GM10248 (cell line): ENCODE measurements at regions not wholly inside any gene's neighbourhood (a gene's known extent, or its start where the extent isn't known, plus 50 kb on each side); places are given as distances from the start of the nearest gene placed in this dataset.

Experiments
- CTCF ChIA-PET: fragments of 300-600 bp; sonication (Branson Sonifier 250); formaldehyde crosslinking; extraction: SDS; loops from one replicate; lab custom pipeline; 2021; ENCODE audit warnings: antibody characterized with exemption; lab: Yijun Ruan, JAX
- POLR2A ChIA-PET: fragments of 350-650 bp; sonication (Branson Sonifier 250); formaldehyde crosslinking; extraction: SDS; loops from one replicate; lab custom pipeline; 2020; ENCODE audit warnings: antibody characterized with exemption; lab: Yijun Ruan, JAX
- DNase-seq: peaks from one replicate; pipeline ENCODE4 v3.0.0; 2012; ENCODE audit errors: extremely low spot score
- TF ChIP-seq, protein P1 (sequence below): IDR thresholded peaks from 2 replicates; pipeline ENCODE4 v1.5.1; 2012; ENCODE audit warnings: mild to moderate bottlenecking, low read depth; ENCODE audit errors: extremely low read depth, missing control alignments, control extremely low read depth

DNA sequence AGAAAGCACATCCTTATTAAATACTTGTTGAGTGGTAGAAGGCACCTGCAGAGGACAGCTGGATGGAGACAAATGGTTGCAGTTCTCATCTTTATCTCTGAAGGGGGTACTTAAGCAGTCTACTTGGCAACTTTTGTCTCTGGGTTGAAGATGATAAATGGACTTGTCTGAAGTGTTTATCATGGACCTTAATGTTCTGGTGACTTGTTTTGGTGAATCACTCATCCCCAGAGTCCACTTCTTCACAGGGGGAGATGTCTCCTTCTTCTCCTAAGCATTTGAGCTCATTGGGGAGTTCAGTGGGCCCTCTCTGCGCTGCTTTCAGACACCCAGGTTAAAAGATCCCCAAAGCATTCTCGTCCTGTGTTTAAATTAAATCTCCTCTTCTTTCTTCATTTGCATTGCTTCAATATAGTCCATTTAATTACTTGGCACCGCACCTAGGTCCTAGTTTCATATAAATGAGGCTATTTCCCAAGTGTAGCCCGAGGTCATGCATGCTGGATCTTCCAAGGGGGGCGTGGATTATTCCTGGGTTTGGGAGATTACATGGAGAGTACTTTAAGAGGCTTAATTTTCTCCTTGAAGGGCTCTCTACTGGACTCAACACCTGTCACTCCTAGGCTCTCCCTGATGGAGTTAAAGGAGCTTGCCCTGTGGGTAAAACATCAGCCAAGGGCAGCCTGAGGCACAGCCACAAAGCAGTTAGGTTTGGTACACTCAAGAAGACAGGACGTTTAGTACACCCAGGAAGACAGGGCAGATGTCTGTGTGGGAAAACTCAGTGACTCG, 239.3 kb upstream of the C2CD4B start:
- ChIA-PET CTCF (no interaction called here), POLR2A (no interaction called here)
- no peak for DNase-seq
- TF ChIP-seq, protein P1, sequence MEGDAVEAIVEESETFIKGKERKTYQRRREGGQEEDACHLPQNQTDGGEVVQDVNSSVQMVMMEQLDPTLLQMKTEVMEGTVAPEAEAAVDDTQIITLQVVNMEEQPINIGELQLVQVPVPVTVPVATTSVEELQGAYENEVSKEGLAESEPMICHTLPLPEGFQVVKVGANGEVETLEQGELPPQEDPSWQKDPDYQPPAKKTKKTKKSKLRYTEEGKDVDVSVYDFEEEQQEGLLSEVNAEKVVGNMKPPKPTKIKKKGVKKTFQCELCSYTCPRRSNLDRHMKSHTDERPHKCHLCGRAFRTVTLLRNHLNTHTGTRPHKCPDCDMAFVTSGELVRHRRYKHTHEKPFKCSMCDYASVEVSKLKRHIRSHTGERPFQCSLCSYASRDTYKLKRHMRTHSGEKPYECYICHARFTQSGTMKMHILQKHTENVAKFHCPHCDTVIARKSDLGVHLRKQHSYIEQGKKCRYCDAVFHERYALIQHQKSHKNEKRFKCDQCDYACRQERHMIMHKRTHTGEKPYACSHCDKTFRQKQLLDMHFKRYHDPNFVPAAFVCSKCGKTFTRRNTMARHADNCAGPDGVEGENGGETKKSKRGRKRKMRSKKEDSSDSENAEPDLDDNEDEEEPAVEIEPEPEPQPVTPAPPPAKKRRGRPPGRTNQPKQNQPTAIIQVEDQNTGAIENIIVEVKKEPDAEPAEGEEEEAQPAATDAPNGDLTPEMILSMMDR: no peak

GRCh38 chr15:62406305-62406891, 241.3 kb upstream of the C2CD4B start:
- TF ChIP-seq, protein P1: no peak
- CTCF ChIA-PET: interaction anchor here (1.3 kb wide), 1 partner anchor 13 kb away, joined by 5 read pairs; no protein-coding TSS in a partner anchor
- DNase-seq: no peak
- POLR2A ChIA-PET: no interaction called here

DNA sequence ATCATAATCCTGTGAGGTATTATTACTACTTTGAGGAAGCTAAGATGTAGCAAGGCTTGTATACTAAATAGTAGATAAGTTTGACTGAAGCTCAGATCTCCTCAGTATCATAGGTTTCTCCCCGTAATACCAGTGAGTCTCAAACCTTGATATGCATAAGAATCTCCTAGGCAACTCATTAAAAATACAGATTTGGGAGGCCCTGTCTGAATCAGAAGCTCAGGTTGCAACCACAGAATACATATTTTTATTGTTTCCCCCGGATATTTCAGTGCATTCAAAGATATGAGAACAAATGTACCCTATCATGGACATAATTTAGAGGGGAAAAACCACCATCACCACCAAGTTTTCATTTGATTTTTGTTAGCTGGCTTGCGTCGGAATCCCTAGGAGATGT, 242.1 kb upstream of the C2CD4B start:
- ChIA-PET CTCF (interaction anchor here (1.0 to 1.4 kb wide), 3 partner anchors 10 to 14 kb away, joined by 3 to 4 read pairs (median 3); no protein-coding TSS in a partner anchor), POLR2A (no interaction called here)
- DNase-seq: no peak
- TF ChIP-seq, protein P1: no peak

- POLR2A ChIA-PET: no interaction called here
- CTCF ChIA-PET: interaction anchor here (0.8 to 1.4 kb wide), 4 partner anchors 9 to 23 kb away, joined by 3 to 4 read pairs (median 3); no protein-coding TSS in a partner anchor
- TF ChIP-seq, protein P1: no peak
- no peak for DNase-seq
Observed at GRCh38 chr15:62407962-62408361, 242.9 kb upstream of the C2CD4B start.

GRCh38 chr15:62409466-62409865, 244.4 kb upstream of the C2CD4B start:
- TF ChIP-seq, protein P1: no peak

DNA sequence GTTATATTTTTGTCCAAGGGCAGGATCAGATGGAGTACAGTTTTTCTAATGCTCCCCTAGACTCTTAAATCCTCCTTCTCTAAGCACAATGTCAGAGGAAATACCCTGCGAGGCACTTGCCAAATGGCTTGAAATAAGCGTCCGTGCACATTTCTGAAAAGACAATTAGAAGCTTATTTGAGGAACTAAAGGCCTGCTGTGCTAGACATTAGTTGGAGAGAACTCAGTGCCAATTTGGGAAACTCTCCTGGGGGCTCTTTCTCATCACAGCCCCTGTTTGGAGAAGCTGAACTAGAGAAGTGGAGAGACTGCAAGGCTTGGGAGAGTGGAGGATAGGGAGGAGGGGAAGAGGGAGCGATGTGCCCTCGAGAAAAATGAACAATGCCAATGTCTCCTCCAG, 247.6 kb upstream of the C2CD4B start:
- CTCF ChIA-PET: no interaction called here
- TF ChIP-seq, protein P1: no peak
- POLR2A ChIA-PET: no interaction called here
- DNase-seq: no peak

More at GRCh38 chr15:62409466-62409865, 244.4 kb upstream of the C2CD4B start:
- ChIA-PET CTCF (interaction anchor here (1.0 kb wide), 1 partner anchor 8 kb away, joined by 4 read pairs; no protein-coding TSS in a partner anchor), POLR2A (no interaction called here)
- DNase-seq: no peak
